OCI-LY1 (cell line): ENCODE measurements at regions not wholly inside any gene's neighbourhood (a gene's known extent, or its start where the extent isn't known, plus 50 kb on each side); places are given as distances from the start of the nearest gene placed in this dataset.

Experiments
- H2AFZ ChIP-seq: fragments of 200-600 bp; sonication (generic), shearing (Covaris generic); 2 replicates; pipeline ENCODE4 v1.6.0; 2014; ENCODE audit warnings: antibody characterized with exemption, mild to moderate bottlenecking, low read length
- H3F3A ChIP-seq: fragments of 200-600 bp; sonication (generic), shearing (Covaris generic); 2 replicates; pipeline ENCODE4 v1.6.0; 2014; ENCODE audit warnings: mild to moderate bottlenecking, antibody characterized with exemption, low read length, moderate library complexity; ENCODE audit not compliant: insufficient read depth
- H3K27ac ChIP-seq: fragments of 200-600 bp; sonication (generic); 2 replicates; pipeline ENCODE4 v1.5.1; 2014; ENCODE audit warnings: low read length, mixed run types, mild to moderate bottlenecking, low read depth; ENCODE audit not compliant: poor library complexity, severe bottlenecking
- H3K27me3 ChIP-seq: fragments of 200-600 bp; sonication (generic); 2 replicates; pipeline ENCODE4 v1.6.0; 2014; ENCODE audit warnings: antibody characterized with exemption, mild to moderate bottlenecking, low read length, moderate library complexity; ENCODE audit not compliant: insufficient read depth
- H3K36me3 ChIP-seq: fragments of 200-600 bp; sonication (generic); 2 replicates; pipeline ENCODE4 v1.6.1; 2014; ENCODE audit warnings: mild to moderate bottlenecking, antibody characterized with exemption, low read length, moderate library complexity, mixed read lengths; ENCODE audit not compliant: insufficient read depth
- H3K4me1 ChIP-seq: fragments of 200-600 bp; sonication (generic); 2 replicates; pipeline ENCODE4 v1.5.1; 2014; ENCODE audit warnings: mild to moderate bottlenecking, low read length, moderate library complexity; ENCODE audit not compliant: insufficient read depth, severe bottlenecking
- H3K4me2 ChIP-seq: fragments of 200-600 bp; sonication (generic), shearing (Covaris generic); 2 replicates; pipeline ENCODE4 v1.6.1; 2014; ENCODE audit warnings: low read length
- H3K4me3 ChIP-seq: fragments of 200-600 bp; sonication (generic); 2 replicates; pipeline ENCODE4 v1.5.1; 2014; ENCODE audit warnings: low read length, low read depth, mild to moderate bottlenecking, mixed read lengths; ENCODE audit not compliant: poor library complexity, severe bottlenecking
- H3K79me2 ChIP-seq: fragments of 200-600 bp; shearing (Covaris generic); 2 replicates; pipeline ENCODE4 v1.6.1; 2016; ENCODE audit warnings: mixed run types, low read length, mixed read lengths; ENCODE audit not compliant: insufficient read depth
- H3K9ac ChIP-seq: fragments of 200-600 bp; sonication (generic), shearing (Covaris generic); 2 replicates; pipeline ENCODE4 v1.6.1; 2014; ENCODE audit warnings: mild to moderate bottlenecking, low read length, mixed read lengths
- H3K9me2 ChIP-seq: fragments of 200-600 bp; sonication (generic), shearing (Covaris generic); 2 replicates; pipeline ENCODE4 v1.6.1; 2014; ENCODE audit warnings: low read depth, mild to moderate bottlenecking, low read length, mixed read lengths
- H3K9me3 ChIP-seq: fragments of 200-600 bp; shearing (Covaris generic); 2 replicates; pipeline ENCODE4 v1.6.1; 2014; ENCODE audit warnings: low read length, mixed read lengths
- H4K20me1 ChIP-seq: fragments of 200-600 bp; sonication (generic), shearing (Covaris generic); 2 replicates; pipeline ENCODE4 v1.6.0; 2016; ENCODE audit warnings: mild to moderate bottlenecking, low read length; ENCODE audit not compliant: insufficient read depth
- EZH2 ChIP-seq: fragments of 200-600 bp; sonication (generic), shearing (Covaris generic); IDR thresholded peaks from 2 replicates; pipeline ENCODE4 v1.8.0; 2017; ENCODE audit warnings: borderline replicate concordance, mixed run types, mild to moderate bottlenecking, antibody characterized with exemption, low read length, moderate library complexity, mixed read lengths
- TF ChIP-seq, protein P1 (sequence below): fragments of 200-600 bp; sonication (generic), shearing (Covaris generic); IDR thresholded peaks from 2 replicates; pipeline ENCODE4 v1.5.1; 2017; ENCODE audit warnings: mild to moderate bottlenecking, antibody characterized with exemption, low read length, moderate library complexity, mixed read lengths

DNA sequence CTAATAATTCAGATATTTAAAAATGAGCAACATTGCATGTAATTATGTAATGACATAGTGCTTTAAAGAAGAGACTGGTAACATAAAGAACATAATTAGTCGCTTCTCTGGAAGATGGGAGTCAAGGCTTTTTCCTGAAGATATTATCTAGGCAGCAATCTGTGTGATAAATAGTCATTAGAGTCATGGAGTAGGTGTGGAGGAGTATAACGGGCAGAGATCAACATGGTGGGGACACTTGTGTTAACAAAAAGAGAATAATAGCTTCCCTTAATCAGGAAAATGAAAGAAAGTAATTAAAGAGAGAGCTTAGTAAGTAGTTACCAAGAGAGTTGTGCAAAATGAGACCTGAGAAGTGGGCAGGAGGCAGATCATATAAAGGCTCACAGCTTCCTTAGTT lies 1417.1 kb upstream of the ATXN8OS start:
- Histone ChIP-seq H3F3A (no peaks in the 10 kb centered on the region), H3K79me2 (no peaks in the 10 kb centered on the region), H3K27me3 (no peaks in the 10 kb centered on the region), H3K27ac (no peak overlapping the region), H3K9me3 (no peaks in the 10 kb centered on the region), H3K4me2 (no peak overlapping the region), H3K9me2 (no peaks in the 10 kb centered on the region), H4K20me1 (no peaks in the 10 kb centered on the region), H3K36me3 (no peaks in the 10 kb centered on the region), H2AFZ (no peak overlapping the region), H3K4me3 (no peak overlapping the region), H3K9ac (no peak overlapping the region), H3K4me1 (no peaks in the 10 kb centered on the region)
- TF ChIP-seq, protein P1, sequence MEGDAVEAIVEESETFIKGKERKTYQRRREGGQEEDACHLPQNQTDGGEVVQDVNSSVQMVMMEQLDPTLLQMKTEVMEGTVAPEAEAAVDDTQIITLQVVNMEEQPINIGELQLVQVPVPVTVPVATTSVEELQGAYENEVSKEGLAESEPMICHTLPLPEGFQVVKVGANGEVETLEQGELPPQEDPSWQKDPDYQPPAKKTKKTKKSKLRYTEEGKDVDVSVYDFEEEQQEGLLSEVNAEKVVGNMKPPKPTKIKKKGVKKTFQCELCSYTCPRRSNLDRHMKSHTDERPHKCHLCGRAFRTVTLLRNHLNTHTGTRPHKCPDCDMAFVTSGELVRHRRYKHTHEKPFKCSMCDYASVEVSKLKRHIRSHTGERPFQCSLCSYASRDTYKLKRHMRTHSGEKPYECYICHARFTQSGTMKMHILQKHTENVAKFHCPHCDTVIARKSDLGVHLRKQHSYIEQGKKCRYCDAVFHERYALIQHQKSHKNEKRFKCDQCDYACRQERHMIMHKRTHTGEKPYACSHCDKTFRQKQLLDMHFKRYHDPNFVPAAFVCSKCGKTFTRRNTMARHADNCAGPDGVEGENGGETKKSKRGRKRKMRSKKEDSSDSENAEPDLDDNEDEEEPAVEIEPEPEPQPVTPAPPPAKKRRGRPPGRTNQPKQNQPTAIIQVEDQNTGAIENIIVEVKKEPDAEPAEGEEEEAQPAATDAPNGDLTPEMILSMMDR = no peak
- TF ChIP-seq EZH2 = no peak

- Histone ChIP-seq H3K27ac (no peak overlapping the region), H3K9me3 (no peaks in the 10 kb centered on the region), H3K4me2 (no peak overlapping the region), H3K36me3 (no peaks in the 10 kb centered on the region), H2AFZ (no peak overlapping the region), H3K4me3 (no peak overlapping the region), H3F3A (no peaks in the 10 kb centered on the region), H3K4me1 (no peaks in the 10 kb centered on the region), H3K27me3 (no peaks in the 10 kb centered on the region), H3K79me2 (no peaks in the 10 kb centered on the region), H3K9ac (no peak overlapping the region), H4K20me1 (no peaks in the 10 kb centered on the region), H3K9me2 (no peaks in the 10 kb centered on the region)
- TF ChIP-seq, protein P1 = no peak
- no peak for TF ChIP-seq EZH2
These were observed 1431.0 kb upstream of the ATXN8OS start for GRCh38 chr13:68676513-68677115.

GRCh38 chr13:68675209-68675608 lies 1432.4 kb upstream of the ATXN8OS start:
- Histone ChIP-seq H3K27ac (no peak overlapping the region), H3K4me1 (no peaks in the 10 kb centered on the region), H3K4me3 (no peak overlapping the region), H3K9me2 (no peaks in the 10 kb centered on the region), H4K20me1 (no peaks in the 10 kb centered on the region), H3K9ac (no peak overlapping the region), H3K4me2 (no peak overlapping the region), H3K36me3 (no peaks in the 10 kb centered on the region), H3K9me3 (no peaks in the 10 kb centered on the region), H3K79me2 (no peaks in the 10 kb centered on the region), H3F3A (no peaks in the 10 kb centered on the region), H3K27me3 (no peaks in the 10 kb centered on the region), H2AFZ (no peak overlapping the region)
- no peak for TF ChIP-seq EZH2
- TF ChIP-seq, protein P1 = no peak
